HL-60 (cell line): ENCODE measurements at regions not wholly inside any gene's neighbourhood (a gene's known extent, or its start where the extent isn't known, plus 50 kb on each side); places are given as distances from the start of the nearest gene placed in this dataset.
A peak's percentile ranks its signal among the peaks of the same experiment; 100 is the strongest.

Experiments
- DNase-seq, 2 experiments: peaks; one replicate each; pipeline ENCODE4 v3.0.0-alpha.2; 2010 to 2020; ENCODE audit warnings: low read depth in 1 of 2, low spot score in 1 of 2
- H3K27ac ChIP-seq: fragments of 250-450 bp; sonication (Bioruptor Pico); replicated peaks from 2 replicates; pipeline ENCODE4 v1.5.1; 2020; ENCODE audit warnings: mild to moderate bottlenecking, moderate library complexity
- H3K27me3 ChIP-seq: fragments of 250-450 bp; sonication (Bioruptor Pico); 2 replicates; pipeline ENCODE4 v1.5.1; 2021; ENCODE audit warnings: mild to moderate bottlenecking, moderate library complexity; ENCODE audit not compliant: insufficient read depth, poor library complexity, severe bottlenecking
- H3K4me3 ChIP-seq: replicated peaks from 2 replicates; pipeline ENCODE4 v1.5.1; 2011; ENCODE audit warnings: mild to moderate bottlenecking, control low read depth, low read length; ENCODE audit not compliant: insufficient read depth
- GABPA ChIP-seq: IDR thresholded peaks from 2 replicates; pipeline ENCODE4 v1.6.1; 2012; ENCODE audit warnings: low read depth
- POLR2AphosphoS5 ChIP-seq: IDR thresholded peaks from 2 replicates; pipeline ENCODE4 v1.6.1; 2012; ENCODE audit warnings: low read depth
- SPI1 ChIP-seq: IDR thresholded peaks from 2 replicates; pipeline ENCODE4 v1.6.1; 2012; ENCODE audit warnings: low read depth, mild to moderate bottlenecking, borderline replicate concordance
- TF ChIP-seq, protein P1 (sequence below): IDR thresholded peaks from 2 replicates; pipeline ENCODE4 v1.6.1; 2012; ENCODE audit warnings: low read depth; ENCODE audit not compliant: insufficient replicate concordance
- TF ChIP-seq, protein P2 (sequence below): IDR thresholded peaks from one replicate; pipeline ENCODE4 v1.5.1; 2011; ENCODE audit warnings: low read length, control low read depth, inconsistent platforms; ENCODE audit not compliant: insufficient read depth

DNA sequence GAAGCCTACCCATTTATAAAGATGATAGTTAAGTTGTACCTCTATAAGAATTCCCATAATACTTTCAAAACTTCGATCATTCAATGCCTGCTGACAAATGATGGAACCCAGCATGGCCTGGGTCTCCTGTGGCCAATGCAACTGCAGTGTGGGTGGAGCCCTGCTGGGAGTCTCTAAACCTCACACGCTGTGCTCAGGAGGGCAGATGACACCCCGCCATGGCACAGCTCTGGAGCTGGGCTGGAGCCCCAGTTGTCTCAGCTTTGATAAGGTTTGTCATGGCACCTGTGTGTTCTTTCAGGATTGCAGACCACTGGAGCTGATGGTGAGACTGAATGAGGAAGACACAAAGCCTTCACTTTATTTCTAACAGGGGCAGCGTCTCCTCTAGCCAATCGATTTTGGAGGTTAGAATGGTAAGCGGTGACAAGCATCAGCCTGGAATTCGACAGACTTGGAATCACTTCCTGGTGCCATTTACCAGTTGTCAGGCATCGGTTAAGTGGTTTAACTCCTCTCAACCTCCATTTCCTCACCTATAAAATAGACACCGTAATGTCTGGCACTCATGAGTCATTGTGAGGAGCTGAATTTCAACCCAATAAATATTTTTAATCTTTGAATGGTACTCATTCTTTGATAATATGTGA lies 383.6 kb upstream of the SALL3 start:
- no peak overlapping the region for H3K27ac ChIP-seq
- DNase-seq: no peak
- no peaks in the 10 kb centered on the region for H3K27me3 ChIP-seq
- H3K4me3 ChIP-seq: no peak overlapping the region
- TF ChIP-seq, protein P1, sequence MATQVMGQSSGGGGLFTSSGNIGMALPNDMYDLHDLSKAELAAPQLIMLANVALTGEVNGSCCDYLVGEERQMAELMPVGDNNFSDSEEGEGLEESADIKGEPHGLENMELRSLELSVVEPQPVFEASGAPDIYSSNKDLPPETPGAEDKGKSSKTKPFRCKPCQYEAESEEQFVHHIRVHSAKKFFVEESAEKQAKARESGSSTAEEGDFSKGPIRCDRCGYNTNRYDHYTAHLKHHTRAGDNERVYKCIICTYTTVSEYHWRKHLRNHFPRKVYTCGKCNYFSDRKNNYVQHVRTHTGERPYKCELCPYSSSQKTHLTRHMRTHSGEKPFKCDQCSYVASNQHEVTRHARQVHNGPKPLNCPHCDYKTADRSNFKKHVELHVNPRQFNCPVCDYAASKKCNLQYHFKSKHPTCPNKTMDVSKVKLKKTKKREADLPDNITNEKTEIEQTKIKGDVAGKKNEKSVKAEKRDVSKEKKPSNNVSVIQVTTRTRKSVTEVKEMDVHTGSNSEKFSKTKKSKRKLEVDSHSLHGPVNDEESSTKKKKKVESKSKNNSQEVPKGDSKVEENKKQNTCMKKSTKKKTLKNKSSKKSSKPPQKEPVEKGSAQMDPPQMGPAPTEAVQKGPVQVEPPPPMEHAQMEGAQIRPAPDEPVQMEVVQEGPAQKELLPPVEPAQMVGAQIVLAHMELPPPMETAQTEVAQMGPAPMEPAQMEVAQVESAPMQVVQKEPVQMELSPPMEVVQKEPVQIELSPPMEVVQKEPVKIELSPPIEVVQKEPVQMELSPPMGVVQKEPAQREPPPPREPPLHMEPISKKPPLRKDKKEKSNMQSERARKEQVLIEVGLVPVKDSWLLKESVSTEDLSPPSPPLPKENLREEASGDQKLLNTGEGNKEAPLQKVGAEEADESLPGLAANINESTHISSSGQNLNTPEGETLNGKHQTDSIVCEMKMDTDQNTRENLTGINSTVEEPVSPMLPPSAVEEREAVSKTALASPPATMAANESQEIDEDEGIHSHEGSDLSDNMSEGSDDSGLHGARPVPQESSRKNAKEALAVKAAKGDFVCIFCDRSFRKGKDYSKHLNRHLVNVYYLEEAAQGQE: no peak
- TF ChIP-seq GABPA (no peak), POLR2AphosphoS5 (no peak), SPI1 (no peak)
- TF ChIP-seq, protein P2, sequence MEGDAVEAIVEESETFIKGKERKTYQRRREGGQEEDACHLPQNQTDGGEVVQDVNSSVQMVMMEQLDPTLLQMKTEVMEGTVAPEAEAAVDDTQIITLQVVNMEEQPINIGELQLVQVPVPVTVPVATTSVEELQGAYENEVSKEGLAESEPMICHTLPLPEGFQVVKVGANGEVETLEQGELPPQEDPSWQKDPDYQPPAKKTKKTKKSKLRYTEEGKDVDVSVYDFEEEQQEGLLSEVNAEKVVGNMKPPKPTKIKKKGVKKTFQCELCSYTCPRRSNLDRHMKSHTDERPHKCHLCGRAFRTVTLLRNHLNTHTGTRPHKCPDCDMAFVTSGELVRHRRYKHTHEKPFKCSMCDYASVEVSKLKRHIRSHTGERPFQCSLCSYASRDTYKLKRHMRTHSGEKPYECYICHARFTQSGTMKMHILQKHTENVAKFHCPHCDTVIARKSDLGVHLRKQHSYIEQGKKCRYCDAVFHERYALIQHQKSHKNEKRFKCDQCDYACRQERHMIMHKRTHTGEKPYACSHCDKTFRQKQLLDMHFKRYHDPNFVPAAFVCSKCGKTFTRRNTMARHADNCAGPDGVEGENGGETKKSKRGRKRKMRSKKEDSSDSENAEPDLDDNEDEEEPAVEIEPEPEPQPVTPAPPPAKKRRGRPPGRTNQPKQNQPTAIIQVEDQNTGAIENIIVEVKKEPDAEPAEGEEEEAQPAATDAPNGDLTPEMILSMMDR: no peak

DNA sequence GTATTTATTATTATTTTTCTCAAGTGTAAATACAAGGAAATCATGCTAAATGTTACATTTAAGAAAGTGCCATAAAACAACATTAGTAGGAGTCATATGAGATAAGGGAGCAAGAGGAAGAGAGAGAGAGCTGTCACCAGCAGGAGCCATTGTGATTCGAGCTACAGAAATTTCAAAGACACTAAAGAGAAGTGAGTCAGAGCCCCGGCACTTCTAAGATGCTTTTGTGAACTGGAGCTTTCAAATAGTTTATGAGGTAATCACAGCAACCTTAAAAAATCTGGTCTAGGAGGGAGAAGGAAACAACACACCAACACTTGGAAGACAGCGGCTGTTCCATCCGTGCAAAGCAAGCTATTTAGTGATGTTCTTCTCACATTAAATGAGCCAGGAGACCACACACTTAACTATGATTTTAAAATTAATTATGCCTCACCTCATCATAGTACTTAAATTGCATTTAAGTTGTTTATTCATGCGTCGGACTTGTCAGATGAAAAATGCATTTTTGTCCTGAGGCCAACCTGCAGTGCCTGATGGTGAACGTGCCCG lies 382.7 kb upstream of the SALL3 start:
- H3K27ac ChIP-seq: no peak overlapping the region
- no peak for DNase-seq
- TF ChIP-seq, protein P1: no peak
- TF ChIP-seq POLR2AphosphoS5 (no peak), GABPA (no peak), SPI1 (no peak)
- TF ChIP-seq, protein P2: no peak
- no peak overlapping the region for H3K4me3 ChIP-seq
- H3K27me3 ChIP-seq: no peaks in the 10 kb centered on the region

DNA sequence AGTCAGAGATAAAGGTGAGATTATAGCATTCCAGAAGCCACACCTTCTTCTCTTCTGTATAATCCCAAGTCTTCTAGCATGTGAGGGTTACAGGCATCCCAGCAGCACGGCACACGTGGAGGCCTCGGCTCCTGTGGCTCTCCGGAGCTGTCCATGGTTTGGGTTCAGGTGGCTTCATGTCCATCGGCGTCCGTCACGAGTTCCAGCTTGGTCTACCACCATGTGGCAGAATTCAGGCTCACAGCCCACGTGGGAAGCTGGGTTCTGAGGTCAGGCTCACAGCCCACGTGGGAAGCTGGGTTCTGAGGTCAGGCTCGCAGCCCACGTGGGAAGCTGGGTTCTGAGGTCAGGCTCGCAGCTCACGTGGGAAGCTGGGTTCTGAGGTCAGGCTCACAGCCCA lies 378.3 kb upstream of the SALL3 start:
- no peak overlapping the region for H3K27ac ChIP-seq
- H3K4me3 ChIP-seq: no peak overlapping the region
- no peak for DNase-seq
- H3K27me3 ChIP-seq: peaks cover 2% of the 10 kb centered on the region
- TF ChIP-seq, protein P1: peak; percentile 84
- no peak for TF ChIP-seq SPI1
